ENCODE measurements at regions not wholly inside any gene's neighbourhood (a gene's known extent, or its start where the extent isn't known, plus 50 kb on each side); places are given as distances from the start of the nearest gene placed in this dataset.

- no peak overlapping the region for H2AFZ ChIP-seq (ENCODE audit: low read depth, low read length, poor library complexity, severe bottlenecking)
- intact Hi-C loops (cut with micrococcal nuclease) = no loop called here
- CTCF ChIA-PET = no interaction called here
- H3K4me1 ChIP-seq (ENCODE audit: control insufficient read depth in 1 of 2, insufficient read depth in 2 of 2, low read length in 2 of 2) = peaks cover 19 to 22% of the 10 kb centered on the region in 2 experiments
- H3K27me3 ChIP-seq (ENCODE audit: insufficient read depth, low read length) = no peaks in the 10 kb centered on the region; the same call in 1 of the 2 replicates
- no peaks in the 10 kb centered on the region for H3K79me2 ChIP-seq (ENCODE audit: insufficient read depth, low read length)
- no peaks in the 10 kb centered on the region for H3K9me3 ChIP-seq (ENCODE audit: control insufficient read depth in 1 of 2, insufficient read depth in 1 of 2, low read depth in 1 of 2, low read length in 2 of 2)
- H4K20me1 ChIP-seq (ENCODE audit: insufficient read depth) = no peaks in the 10 kb centered on the region
- H3K9me2 ChIP-seq (ENCODE audit: insufficient read depth) = no peaks in the 10 kb centered on the region
- BruUV-seq (replicated peaks) = no TSS peak
- H3K4me2 ChIP-seq (ENCODE audit: low read length) = no peak overlapping the region
- H3K9ac ChIP-seq (ENCODE audit: low read length) = no peak overlapping the region
- no peak overlapping the region for H3K27ac ChIP-seq (ENCODE audit: low read depth, low read length)
- ATAC-seq (no peak), DNase-seq (ENCODE audit: low read depth, low spot score) (no peak)
- H3K4me3 ChIP-seq (replicated peaks in 1 of 2; ENCODE audit: low read depth in 1 of 2, low read length in 2 of 2) = no peak overlapping the region
- RAD21 ChIA-PET (ENCODE audit: low non-redundant PET in 1 of 2, low total read pairs in 2 of 2, uncharacterized antibody in 2 of 2, unreplicated experiment in 2 of 2) = no interaction called here
- TF ChIP-seq EZH2phosphoT487 (IDR thresholded peaks at IDR 0.05; ENCODE audit: borderline replicate concordance) (no peak), SRF (IDR thresholded peaks at IDR 0.05; ENCODE audit: low read depth) (no peak), CEBPB (IDR thresholded peaks at IDR 0.05; ENCODE audit: low read depth) (no peak), ZFX (IDR thresholded peaks at IDR 0.05) (no peak), ZBTB33 (IDR thresholded peaks at IDR 0.05; ENCODE audit: extremely low read depth, insufficient replicate concordance, low read length) (no peak), CBX3 (IDR thresholded peaks at IDR 0.05; ENCODE audit: low read depth) (no peak), ZNF274 (IDR thresholded peaks at IDR 0.05; ENCODE audit: low read depth, low read length) (no peak), YY1 (IDR thresholded peaks at IDR 0.05; ENCODE audit: extremely low read depth, insufficient replicate concordance, low read depth, low read length) (no peak), JUND (IDR thresholded peaks at IDR 0.05) (no peak), POLR2A (IDR thresholded peaks at IDR 0.05; ENCODE audit: borderline replicate concordance, extremely low read depth, insufficient read depth, insufficient read length) (no peak), ELF1 (IDR thresholded peaks at IDR 0.05; ENCODE audit: borderline replicate concordance, low read depth) (no peak), RAD21 (IDR thresholded peaks at IDR 0.05; ENCODE audit: low read depth) (no peak), REST (IDR thresholded peaks at IDR 0.05; ENCODE audit: low read depth) (no peak), FOSL1 (IDR thresholded peaks at IDR 0.05; ENCODE audit: low read depth) (no peak), CTCF (IDR thresholded peaks at IDR 0.05 in 2 of 3, conservative IDR thresholded peaks at IDR 0.05 in 1 of 3; ENCODE audit: borderline replicate concordance in 1 of 3, insufficient read depth in 1 of 3, low read depth in 2 of 3, low read length in 2 of 3) (no peak), EZH2 (IDR thresholded peaks at IDR 0.05) (no peak), SIN3A (IDR thresholded peaks at IDR 0.05; ENCODE audit: low read depth) (no peak), MAX (IDR thresholded peaks at IDR 0.05) (no peak), POLR2AphosphoS5 (IDR thresholded peaks at IDR 0.05; ENCODE audit: low read depth, low read length) (no peak), EGR1 (IDR thresholded peaks at IDR 0.05; ENCODE audit: low read depth) (no peak)
- H3K36me3 ChIP-seq (ENCODE audit: control insufficient read depth in 1 of 2, insufficient read depth in 2 of 2, low read length in 2 of 2) = no peaks in the 10 kb centered on the region
- POLR2A ChIA-PET = no interaction called here
Measured at GRCh38 chr3:113094337-113095221, 103.8 kb downstream of the GTPBP8 start.
